Stimulated activated naive CD8-positive, alpha-beta T cell treated with anti-CD3 and anti-CD28 coated beads, Interleukin-15, amount 100 ng/mL, for 72 hours (primary cell): ENCODE measurements at regions not wholly inside any gene's neighbourhood (a gene's known extent, or its start where the extent isn't known, plus 50 kb on each side); places are given as distances from the start of the nearest gene placed in this dataset.

Experiments
- ATAC-seq: fragments of 150-1000 bp; cut with Tn5 transposase; 2 replicates; pipeline ENCODE4 v1.10.0; 2021; ENCODE audit warnings: mild to moderate bottlenecking, moderate library complexity
- DNase-seq, 2 donors: peaks; one replicate each; pipeline ENCODE4 v3.0.0; 2021 to 2022
- H3K27ac Mint-ChIP-seq, 2 donors: one replicate each; pipeline ENCODE4 v1.8.0; 2022; ENCODE audit warnings: mild to moderate bottlenecking in 2 of 2, mixed read lengths in 2 of 2, moderate library complexity in 2 of 2
- H3K27me3 Mint-ChIP-seq: one replicate; pipeline ENCODE4 v1.8.0; 2022; ENCODE audit warnings: mixed read lengths
- H3K4me1 Mint-ChIP-seq: one replicate; pipeline ENCODE4 v1.8.0; 2022; ENCODE audit warnings: mild to moderate bottlenecking, mixed read lengths
- H3K4me3 Mint-ChIP-seq, 2 donors: one replicate each; pipeline ENCODE4 v1.8.0; 2022; ENCODE audit warnings: mild to moderate bottlenecking in 2 of 2, mixed read lengths in 2 of 2, moderate library complexity in 1 of 2
- H3K9me3 Mint-ChIP-seq, 2 donors: one replicate each; pipeline ENCODE4 v1.8.0; 2022; ENCODE audit warnings: mixed read lengths in 2 of 2

- H3K27ac Mint-ChIP-seq, result no peak overlapping the region
Observed at GRCh38 chrX:39944416-39944815, 153.3 kb downstream of the BCOR start.

GRCh38 chrX:39945709-39946108 is 152.0 kb downstream of the BCOR start:
- Mint-ChIP-seq H3K4me1 (peaks cover 16% of the 10 kb centered on the region), H3K4me3 (no peak overlapping the region), H3K9me3 (peaks cover 0 to 12% of the 10 kb centered on the region in 2 donors), H3K27me3 (no peaks in the 10 kb centered on the region), H3K27ac (no peak overlapping the region)
- no peak for ATAC-seq
- DNase-seq, result no peak

More at GRCh38 chrX:39944416-39944815, 153.3 kb downstream of the BCOR start:
- Mint-ChIP-seq H3K9me3 (peaks cover 0 to 12% of the 10 kb centered on the region in 2 donors), H3K4me1 (peaks cover 16% of the 10 kb centered on the region), H3K4me3 (no peak overlapping the region), H3K27me3 (no peaks in the 10 kb centered on the region)
- DNase-seq (no peak), ATAC-seq (no peak)

GRCh38 chrX:39946822-39947221 is 150.9 kb downstream of the BCOR start:
- DNase-seq (no peak), ATAC-seq (no peak)
- Mint-ChIP-seq H3K9me3 (peaks cover 0 to 12% of the 10 kb centered on the region in 2 donors), H3K4me1 (peaks cover 16% of the 10 kb centered on the region), H3K27ac (no peak overlapping the region), H3K27me3 (no peaks in the 10 kb centered on the region), H3K4me3 (no peak overlapping the region)

GRCh38 chrX:39948582-39948981 is 149.2 kb downstream of the BCOR start:
- Mint-ChIP-seq H3K4me3 (no peak overlapping the region), H3K27me3 (no peaks in the 10 kb centered on the region), H3K4me1 (peaks cover 16% of the 10 kb centered on the region), H3K9me3 (peaks cover 0 to 7% of the 10 kb centered on the region in 2 donors), H3K27ac (no peak overlapping the region)
- no peak for ATAC-seq
- DNase-seq, result no peak

GRCh38 chrX:39950018-39950688 is 147.6 kb downstream of the BCOR start:
- Mint-ChIP-seq H3K4me1 (peaks cover 18% of the 10 kb centered on the region), H3K27me3 (no peaks in the 10 kb centered on the region), H3K27ac (no peak overlapping the region), H3K4me3 (no peak overlapping the region), H3K9me3 (no peaks in the 10 kb centered on the region)
- DNase-seq (no peak), ATAC-seq (no peak)

GRCh38 chrX:39952989-39953388 is 144.8 kb downstream of the BCOR start:
- no peak for ATAC-seq
- no peak overlapping the region for H3K4me3 Mint-ChIP-seq
- DNase-seq, result no peak
- no peaks in the 10 kb centered on the region for H3K9me3 Mint-ChIP-seq
- H3K27me3 Mint-ChIP-seq, result no peaks in the 10 kb centered on the region
- H3K27ac Mint-ChIP-seq, result no peak overlapping the region
- peaks cover 13% of the 10 kb centered on the region for H3K4me1 Mint-ChIP-seq

GRCh38 chrX:39953879-39954278 is 143.9 kb downstream of the BCOR start:
- H3K9me3 Mint-ChIP-seq, result no peaks in the 10 kb centered on the region
- peaks cover 7% of the 10 kb centered on the region for H3K4me1 Mint-ChIP-seq
- no peak overlapping the region for H3K4me3 Mint-ChIP-seq
- no peak for DNase-seq
- H3K27ac Mint-ChIP-seq, result no peak overlapping the region
- ATAC-seq, result no peak
- H3K27me3 Mint-ChIP-seq, result no peaks in the 10 kb centered on the region

- DNase-seq, result no peak
- Mint-ChIP-seq H3K4me1 (peaks cover 6% of the 10 kb centered on the region), H3K27me3 (no peaks in the 10 kb centered on the region), H3K27ac (no peak overlapping the region), H3K9me3 (no peaks in the 10 kb centered on the region), H3K4me3 (no peak overlapping the region)
- no peak for ATAC-seq
Observed at GRCh38 chrX:39954851-39955250, 142.9 kb downstream of the BCOR start.

GRCh38 chrX:39955625-39956024 is 142.1 kb downstream of the BCOR start:
- H3K9me3 Mint-ChIP-seq, result no peaks in the 10 kb centered on the region
- DNase-seq, result no peak
- H3K4me3 Mint-ChIP-seq, result no peak overlapping the region
- ATAC-seq, result no peak
- no peaks in the 10 kb centered on the region for H3K27me3 Mint-ChIP-seq
- peaks cover 6% of the 10 kb centered on the region for H3K4me1 Mint-ChIP-seq
- H3K27ac Mint-ChIP-seq, result peak overlapping the region in 1 of 2 donors; percentile 81

- Mint-ChIP-seq H3K27me3 (no peaks in the 10 kb centered on the region), H3K9me3 (no peaks in the 10 kb centered on the region), H3K4me3 (no peak overlapping the region), H3K27ac (peak overlapping the region in 1 of 2 donors; percentile 76), H3K4me1 (peaks cover 6% of the 10 kb centered on the region)
- no peak for DNase-seq
- ATAC-seq, result no peak
Observed at GRCh38 chrX:39956803-39957394, 140.9 kb downstream of the BCOR start.

- no peak for DNase-seq
- Mint-ChIP-seq H3K27me3 (no peaks in the 10 kb centered on the region), H3K9me3 (no peaks in the 10 kb centered on the region), H3K4me1 (peaks cover 6% of the 10 kb centered on the region), H3K27ac (peak overlapping the region in 1 of 2 donors; percentile 2), H3K4me3 (no peak overlapping the region)
- ATAC-seq, result no peak
Observed at GRCh38 chrX:39957816-39958566, 139.8 kb downstream of the BCOR start.

GRCh38 chrX:39958850-39959249 is 138.9 kb downstream of the BCOR start:
- ATAC-seq (no peak), DNase-seq (no peak)
- peaks cover 6% of the 10 kb centered on the region for H3K4me1 Mint-ChIP-seq
- no peaks in the 10 kb centered on the region for H3K27me3 Mint-ChIP-seq
- no peaks in the 10 kb centered on the region for H3K9me3 Mint-ChIP-seq
- H3K27ac Mint-ChIP-seq, result no peak overlapping the region
- no peak overlapping the region for H3K4me3 Mint-ChIP-seq

GRCh38 chrX:39960219-39960618 is 137.5 kb downstream of the BCOR start:
- H3K27ac Mint-ChIP-seq, result no peak overlapping the region
- H3K27me3 Mint-ChIP-seq, result no peaks in the 10 kb centered on the region
- no peak for ATAC-seq
- no peaks in the 10 kb centered on the region for H3K9me3 Mint-ChIP-seq
- H3K4me1 Mint-ChIP-seq, result peaks cover 4% of the 10 kb centered on the region
- no peak for DNase-seq
- no peak overlapping the region for H3K4me3 Mint-ChIP-seq

GRCh38 chrX:39961441-39961840 is 136.3 kb downstream of the BCOR start:
- H3K4me1 Mint-ChIP-seq, result no peaks in the 10 kb centered on the region

GRCh38 chrX:39965051-39965573 is 132.6 kb downstream of the BCOR start:
- Mint-ChIP-seq H3K27ac (no peak overlapping the region), H3K27me3 (no peaks in the 10 kb centered on the region), H3K4me1 (peaks cover 14% of the 10 kb centered on the region), H3K4me3 (no peak overlapping the region), H3K9me3 (no peaks in the 10 kb centered on the region)
- ATAC-seq (no peak), DNase-seq (no peak)

More at GRCh38 chrX:39961441-39961840, 136.3 kb downstream of the BCOR start:
- Mint-ChIP-seq H3K9me3 (no peaks in the 10 kb centered on the region), H3K4me3 (no peak overlapping the region), H3K27ac (peak overlapping the region in 1 of 2 donors; percentile 84), H3K27me3 (no peaks in the 10 kb centered on the region)
- DNase-seq (no peak), ATAC-seq (no peak)

GRCh38 chrX:39966176-39966575 is 131.6 kb downstream of the BCOR start:
- no peak for ATAC-seq
- Mint-ChIP-seq H3K4me1 (peaks cover 14% of the 10 kb centered on the region), H3K27me3 (no peaks in the 10 kb centered on the region), H3K9me3 (peaks cover 2 to 5% of the 10 kb centered on the region in 2 donors), H3K27ac (no peak overlapping the region), H3K4me3 (no peak overlapping the region)
- DNase-seq, result no peak
